CD14-positive monocyte (primary cell): ENCODE measurements at regions not wholly inside any gene's neighbourhood (a gene's known extent, or its start where the extent isn't known, plus 50 kb on each side); places are given as distances from the start of the nearest gene placed in this dataset.
"Not testable (repeated sequence)": the region's sequence is repeated elsewhere in the genome, so short reads cannot be mapped to it uniquely, and the experiment has no call there.

Source experiments
- DNase-seq, 3 donors: peaks; one replicate each; pipeline ENCODE4 v3.0.0-alpha.2; 2011 to 2022
- H2AFZ ChIP-seq: 2 replicates; pipeline ENCODE4 v1.6.0; 2012; ENCODE audit warnings: mild to moderate bottlenecking, low read depth, low read length, inconsistent platforms; ENCODE audit not compliant: insufficient read depth, poor library complexity, severe bottlenecking
- H3K27ac ChIP-seq, 2 donors: 1 replicate in 1 of 2; 2 replicates in 1 of 2; pipeline ENCODE4 v1.5.1; 2012 to 2013; ENCODE audit warnings: low read length in 2 of 2, control low read depth in 1 of 2, inconsistent platforms in 1 of 2, low read depth in 1 of 2, mild to moderate bottlenecking in 1 of 2
- H3K27me3 ChIP-seq, 2 donors: one replicate each; pipeline versions ENCODE4 v1.6.0 to v1.6.1; 2011 to 2013; ENCODE audit warnings: low read length in 2 of 2; ENCODE audit not compliant: control insufficient read depth in 2 of 2, insufficient read depth in 2 of 2
- H3K36me3 ChIP-seq, 2 donors: replicated peaks in 1 of 2; 1 replicate in 1 of 2; 2 replicates in 1 of 2; pipeline versions ENCODE4 v1.5.1 to v1.6.1; 2012 to 2013; ENCODE audit warnings: low read length in 2 of 2, control low read depth in 1 of 2, inconsistent platforms in 1 of 2, mild to moderate bottlenecking in 1 of 2; ENCODE audit not compliant: insufficient read depth in 2 of 2, control insufficient read depth in 1 of 2
- H3K4me1 ChIP-seq, 2 donors: 1 replicate in 1 of 2; 2 replicates in 1 of 2; pipeline versions ENCODE4 v1.5.1 to v1.6.1; 2012 to 2013; ENCODE audit warnings: low read length in 2 of 2, control low read depth in 1 of 2, inconsistent platforms in 1 of 2, mild to moderate bottlenecking in 1 of 2, moderate library complexity in 1 of 2; ENCODE audit not compliant: insufficient read depth in 2 of 2, control insufficient read depth in 1 of 2
- H3K4me2 ChIP-seq: replicated peaks from 2 replicates; pipeline ENCODE3; 2012; ENCODE audit warnings: low read length, moderate library complexity, mild to moderate bottlenecking; ENCODE audit not compliant: poor library complexity, severe bottlenecking; ENCODE audit errors: extremely low read depth
- H3K4me3 ChIP-seq, 3 experiments: fragments of 200-600 bp in 1 of 3; sonication (generic) in 1 of 3; replicated peaks in 1 of 3; 1 replicate in 2 of 3; 2 replicates in 1 of 3; pipeline ENCODE4 v1.5.1; 2011 to 2013; ENCODE audit warnings: low read length in 3 of 3, mild to moderate bottlenecking in 3 of 3, control low read depth in 2 of 3, low read depth in 2 of 3, inconsistent platforms in 1 of 3, moderate library complexity in 1 of 3
- H3K79me2 ChIP-seq: 2 replicates; pipeline ENCODE4 v1.6.0; 2012; ENCODE audit warnings: mild to moderate bottlenecking, control low read depth, inconsistent platforms, low read length, moderate library complexity; ENCODE audit not compliant: insufficient read depth
- H3K9ac ChIP-seq: 2 replicates; pipeline ENCODE4 v1.6.0; 2017; ENCODE audit warnings: low read length, mild to moderate bottlenecking; ENCODE audit not compliant: insufficient read depth, poor library complexity, severe bottlenecking
- H3K9me3 ChIP-seq, 2 donors: replicated peaks in 1 of 2; 1 replicate in 1 of 2; 2 replicates in 1 of 2; pipeline versions ENCODE4 v1.5.1 to v1.6.1; 2012 to 2013; ENCODE audit warnings: low read length in 2 of 2, control low read depth in 1 of 2; ENCODE audit not compliant: control insufficient read depth in 1 of 2, insufficient read depth in 1 of 2
- H4K20me1 ChIP-seq: 2 replicates; pipeline ENCODE4 v1.6.0; 2012; ENCODE audit warnings: mild to moderate bottlenecking, low read length, control low read depth, moderate library complexity; ENCODE audit not compliant: insufficient read depth
- H3K27ac Mint-ChIP-seq, 7 donors: one replicate each; pipeline ENCODE4 v1.8.0; 2020; ENCODE audit warnings: mild to moderate bottlenecking in 7 of 7, mixed read lengths in 7 of 7, moderate library complexity in 6 of 7, inconsistent platforms in 2 of 7
- H3K27me3 Mint-ChIP-seq, 3 donors: one replicate each; pipeline ENCODE4 v1.8.0; 2021 to 2022; ENCODE audit warnings: low read depth in 3 of 3, mild to moderate bottlenecking in 3 of 3, mixed read lengths in 3 of 3, moderate library complexity in 3 of 3, inconsistent platforms in 1 of 3
- H3K36me3 Mint-ChIP-seq, 2 donors: one replicate each; pipeline ENCODE4 v1.8.0; 2020; ENCODE audit warnings: mixed read lengths in 2 of 2, inconsistent platforms in 1 of 2, mild to moderate bottlenecking in 1 of 2
- H3K4me1 Mint-ChIP-seq: one replicate; pipeline ENCODE4 v1.8.0; 2020; ENCODE audit warnings: mild to moderate bottlenecking, mixed read lengths
- H3K4me3 Mint-ChIP-seq, 2 donors: one replicate each; pipeline ENCODE4 v1.8.0; 2020; ENCODE audit warnings: mild to moderate bottlenecking in 2 of 2, mixed read lengths in 2 of 2, moderate library complexity in 1 of 2
- H3K9me3 Mint-ChIP-seq, 7 donors: one replicate each; pipeline ENCODE4 v1.8.0; 2020 to 2022; ENCODE audit warnings: mixed read lengths in 7 of 7, mild to moderate bottlenecking in 6 of 7, moderate library complexity in 6 of 7, inconsistent platforms in 2 of 7
- CTCF ChIP-seq: fragments of 200-600 bp; IDR thresholded peaks from one replicate; pipeline ENCODE4 v1.8.0; 2022; ENCODE audit warnings: antibody characterized with exemption, mild to moderate bottlenecking
- WGBS: methylation state at CpG from one replicate; pipeline ENCODE4 v1.1.5; 2013; ENCODE audit warnings: missing lambda C conversion rate; ENCODE audit not compliant: insufficient coverage; 5-methylcytosine and 5-hydroxymethylcytosine counted together
- intact Hi-C, 2 donors: fragments of 100-400 bp; cut with micrococcal nuclease; formaldehyde crosslinking; loops; one replicate each; pipeline versions ENCODE4 v1.15.0 to v1.15.1; 2023

GRCh38 chr6:169088762-169089161 is 164.9 kb downstream of the THBS2 start:
- Histone ChIP-seq H3K27me3 (no peaks in the 10 kb centered on the region), H3K36me3 (no peaks in the 10 kb centered on the region), H3K79me2 (no peaks in the 10 kb centered on the region), H3K27ac (no peak overlapping the region), H4K20me1 (no peaks in the 10 kb centered on the region), H3K4me2 (no peak overlapping the region), H3K4me3 (no peak overlapping the region), H3K9me3 (peaks cover 24 to 38% of the 10 kb centered on the region in 2 donors), H3K9ac (no peak overlapping the region), H3K4me1 (no peaks in the 10 kb centered on the region), H2AFZ (no peak overlapping the region)
- no peak overlapping the region for H3K4me3 Mint-ChIP-seq
- H3K9me3 Mint-ChIP-seq: peaks cover 27 to 49% (median 32%) of the 10 kb centered on the region in 7 donors
- intact Hi-C loops: no loop called here
- no peak for DNase-seq
- no peak overlapping the region for H3K27ac Mint-ChIP-seq
- 83% methylated on average over 1 of the region's 2 CpGs for WGBS
- H3K4me1 Mint-ChIP-seq: no peaks in the 10 kb centered on the region
- no peaks in the 10 kb centered on the region for H3K27me3 Mint-ChIP-seq
- no peaks in the 10 kb centered on the region for H3K36me3 Mint-ChIP-seq
- TF ChIP-seq CTCF: no peak

GRCh38 chr6:169087443-169088041 is 166.1 kb downstream of the THBS2 start:
- H3K9ac ChIP-seq: no peak overlapping the region
- peaks cover 30 to 35% of the 10 kb centered on the region in 2 donors for H3K9me3 ChIP-seq
- no peaks in the 10 kb centered on the region for H4K20me1 ChIP-seq
- H3K4me3 ChIP-seq: no peak overlapping the region
- Mint-ChIP-seq H3K9me3 (peaks cover 23 to 49% (median 29%) of the 10 kb centered on the region in 7 donors), H3K4me1 (no peaks in the 10 kb centered on the region), H3K27me3 (no peaks in the 10 kb centered on the region), H3K27ac (no peak overlapping the region), H3K36me3 (no peaks in the 10 kb centered on the region), H3K4me3 (no peak overlapping the region)
- no peak overlapping the region for H3K27ac ChIP-seq
- H3K27me3 ChIP-seq: no peaks in the 10 kb centered on the region
- no CpG with 5 or more reads among the region's 3 CpGs for WGBS
- H3K4me2 ChIP-seq: no peak overlapping the region
- no peak for TF ChIP-seq CTCF
- no peaks in the 10 kb centered on the region for H3K36me3 ChIP-seq
- no peaks in the 10 kb centered on the region for H3K79me2 ChIP-seq
- intact Hi-C loops: no loop called here
- H3K4me1 ChIP-seq: no peaks in the 10 kb centered on the region
- no peak overlapping the region for H2AFZ ChIP-seq
- DNase-seq: no peak

GRCh38 chr6:169086616-169087015 is 167.0 kb downstream of the THBS2 start:
- DNase-seq, intact Hi-C loops, H3K79me2 ChIP-seq, H3K4me1 Mint-ChIP-seq, H3K36me3 Mint-ChIP-seq, H3K27ac ChIP-seq, H3K27ac Mint-ChIP-seq, H2AFZ ChIP-seq, H3K27me3 Mint-ChIP-seq, H3K4me3 Mint-ChIP-seq, H3K4me1 ChIP-seq, H3K4me2 ChIP-seq, H3K36me3 ChIP-seq, H3K27me3 ChIP-seq, H3K4me3 ChIP-seq, H4K20me1 ChIP-seq, H3K9ac ChIP-seq: not testable (repeated sequence)
- H3K9me3 ChIP-seq: peaks cover 30 to 35% of the 10 kb centered on the region in 2 donors
- H3K9me3 Mint-ChIP-seq: peaks cover 20 to 40% (median 26%) of the 10 kb centered on the region in 7 donors
- WGBS: 100% methylated on average over 2 of the region's 6 CpGs
